ENCODE measurements at regions not wholly inside any gene's neighbourhood (a gene's known extent, or its start where the extent isn't known, plus 50 kb on each side); places are given as distances from the start of the nearest gene placed in this dataset.

DNA sequence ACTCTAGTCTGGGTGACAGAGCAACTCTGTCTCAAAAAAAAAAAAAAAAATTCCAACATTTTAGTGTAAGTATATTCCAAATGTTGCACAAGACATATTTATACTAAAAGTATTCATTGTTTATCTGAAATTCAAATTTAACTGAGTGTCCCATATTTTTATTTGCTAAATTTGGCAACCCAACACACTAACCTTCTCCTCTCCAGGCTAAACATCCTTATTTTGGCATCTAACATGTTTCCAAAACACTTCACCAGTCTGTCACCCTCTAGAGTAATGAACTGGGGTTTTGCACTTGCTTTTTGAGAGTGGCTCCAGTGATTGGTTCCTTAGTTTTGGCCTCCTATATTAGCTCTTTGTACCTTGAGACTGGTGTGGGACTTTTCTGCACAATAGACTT lies 243.4 kb upstream of the SALL1 start:
- TF ChIP-seq CTCF (IDR thresholded peaks at IDR 0.05; ENCODE audit: insufficient read depth, missing control alignments) = no peak
- no peak for FAIRE-seq
- no peak for DNase-seq (ENCODE audit: insufficient read length, low spot score)

DNA sequence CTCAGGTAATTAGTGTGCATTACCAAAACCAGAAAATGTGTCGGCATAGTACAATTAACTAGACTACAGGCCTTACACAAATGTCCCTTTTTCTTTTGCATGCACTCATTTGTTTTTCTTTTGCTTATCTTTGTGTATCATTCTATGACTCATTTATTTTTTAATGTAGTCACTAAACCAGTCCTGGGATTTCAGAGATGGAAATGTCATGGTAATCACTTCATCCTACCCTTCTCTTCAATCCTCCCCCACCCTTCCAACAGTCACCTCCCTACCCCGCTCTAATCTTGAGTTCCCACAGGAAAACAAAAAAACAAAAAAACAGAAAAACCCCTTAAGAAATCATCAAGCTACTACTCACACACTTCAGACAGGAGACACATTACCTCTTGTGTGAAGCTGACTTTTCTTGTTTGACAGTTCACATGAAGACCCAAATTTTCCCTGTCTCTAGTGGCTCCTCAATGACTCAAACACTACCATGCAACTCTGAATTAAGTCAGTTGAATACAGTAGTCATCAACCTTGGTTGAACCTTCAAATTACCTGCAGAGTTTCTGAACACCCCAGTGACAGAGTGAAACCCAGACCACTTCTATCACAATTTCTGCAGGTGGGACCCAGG lies 242.4 kb upstream of the SALL1 start:
- FAIRE-seq (no peak), DNase-seq (ENCODE audit: insufficient read length, low spot score) (no peak)
- TF ChIP-seq CTCF (IDR thresholded peaks at IDR 0.05; ENCODE audit: insufficient read depth, missing control alignments) = no peak

GRCh38 chr16:51392521-51393187 lies 241.6 kb upstream of the SALL1 start:
- TF ChIP-seq CTCF (IDR thresholded peaks at IDR 0.05; ENCODE audit: insufficient read depth, missing control alignments) = no peak
- FAIRE-seq (no peak), DNase-seq (ENCODE audit: insufficient read length, low spot score) (no peak)

DNA sequence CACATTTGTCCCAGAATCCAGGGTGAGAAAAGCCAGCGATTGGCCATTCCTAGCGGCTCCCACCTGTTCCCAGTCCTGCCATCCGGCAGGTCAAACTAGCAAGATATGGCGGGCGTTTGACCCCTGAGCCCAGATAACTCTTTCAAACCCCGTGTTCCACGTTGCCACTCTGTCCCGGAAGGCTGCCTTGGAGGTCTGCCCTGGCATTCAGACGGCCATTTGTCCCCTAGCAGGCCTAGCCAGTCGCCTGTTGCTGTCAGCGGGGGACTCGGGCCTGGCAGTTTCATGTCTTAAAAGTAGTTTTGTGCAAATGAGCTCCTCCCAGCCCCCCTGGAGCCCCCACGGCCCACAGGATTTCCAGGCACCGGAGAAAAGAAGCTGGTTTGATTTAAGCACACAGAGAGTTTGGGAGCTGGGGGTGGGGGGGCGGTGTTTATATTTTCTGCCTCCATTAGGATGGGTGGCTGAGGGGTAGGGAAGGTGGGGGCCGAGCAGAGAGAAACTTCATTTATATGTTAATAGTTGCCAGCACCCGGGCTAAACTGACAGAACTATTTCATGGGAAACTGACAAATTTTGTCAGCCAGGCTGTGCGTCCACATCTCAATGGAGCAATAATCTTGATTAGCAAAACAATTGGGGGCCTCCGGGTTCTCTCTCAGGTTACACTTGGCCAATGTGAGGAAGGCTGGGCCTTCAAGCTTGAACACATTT lies 240.9 kb upstream of the SALL1 start:
- FAIRE-seq (no peak), DNase-seq (ENCODE audit: insufficient read length, low spot score) (no peak)
- TF ChIP-seq CTCF (IDR thresholded peaks at IDR 0.05; ENCODE audit: insufficient read depth, missing control alignments) = no peak

GRCh38 chr16:51390877-51391276 lies 239.8 kb upstream of the SALL1 start:
- no peak for DNase-seq (ENCODE audit: insufficient read length, low spot score)
- no peak for FAIRE-seq
- no peak for TF ChIP-seq CTCF (IDR thresholded peaks at IDR 0.05; ENCODE audit: insufficient read depth, missing control alignments)

GRCh38 chr16:51389881-51390280 lies 238.8 kb upstream of the SALL1 start:
- DNase-seq (ENCODE audit: insufficient read length, low spot score) (no peak), FAIRE-seq (no peak)
- no peak for TF ChIP-seq CTCF (IDR thresholded peaks at IDR 0.05; ENCODE audit: insufficient read depth, missing control alignments)

- FAIRE-seq = no peak
- no peak for DNase-seq (ENCODE audit: insufficient read length, low spot score)
- no peak for TF ChIP-seq CTCF (IDR thresholded peaks at IDR 0.05; ENCODE audit: insufficient read depth, missing control alignments)
Measured at GRCh38 chr16:51388516-51388951, 237.5 kb upstream of the SALL1 start.
